Activated CD4-positive, alpha-beta T cell treated with anti-CD3 and anti-CD28 coated beads, Interleukin-2, amount 50 U/mL, for 48 hours (primary cell): ENCODE measurements at regions not wholly inside any gene's neighbourhood (a gene's known extent, or its start where the extent isn't known, plus 50 kb on each side); places are given as distances from the start of the nearest gene placed in this dataset.

Experiments used
- DNase-seq, 2 experiments: peaks; one replicate each; pipeline ENCODE4 v3.0.0-alpha.2; 2020

- no peak for DNase-seq
Observed at GRCh38 chr3:178146406-178146831, 389.8 kb upstream of the KCNMB2 start.

DNA sequence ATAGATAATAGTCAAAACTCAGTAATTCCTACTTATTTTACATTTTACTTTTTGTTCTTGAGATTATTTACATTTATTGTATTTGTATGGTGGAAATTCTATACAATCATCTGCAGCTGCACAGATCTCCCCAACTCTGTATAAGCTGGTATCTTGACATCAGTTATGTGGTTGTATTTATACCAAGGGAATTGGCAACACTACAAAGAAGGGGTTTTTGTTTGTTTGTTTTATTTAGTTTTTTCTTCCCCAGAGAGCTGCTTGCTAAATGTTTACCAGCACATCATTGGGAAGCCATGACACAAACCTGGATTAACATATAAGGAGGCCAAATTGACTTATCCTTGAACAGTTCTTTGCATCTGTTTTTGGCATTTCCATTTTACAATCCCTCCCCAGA lies 389.2 kb upstream of the KCNMB2 start:
- no peak for DNase-seq

DNA sequence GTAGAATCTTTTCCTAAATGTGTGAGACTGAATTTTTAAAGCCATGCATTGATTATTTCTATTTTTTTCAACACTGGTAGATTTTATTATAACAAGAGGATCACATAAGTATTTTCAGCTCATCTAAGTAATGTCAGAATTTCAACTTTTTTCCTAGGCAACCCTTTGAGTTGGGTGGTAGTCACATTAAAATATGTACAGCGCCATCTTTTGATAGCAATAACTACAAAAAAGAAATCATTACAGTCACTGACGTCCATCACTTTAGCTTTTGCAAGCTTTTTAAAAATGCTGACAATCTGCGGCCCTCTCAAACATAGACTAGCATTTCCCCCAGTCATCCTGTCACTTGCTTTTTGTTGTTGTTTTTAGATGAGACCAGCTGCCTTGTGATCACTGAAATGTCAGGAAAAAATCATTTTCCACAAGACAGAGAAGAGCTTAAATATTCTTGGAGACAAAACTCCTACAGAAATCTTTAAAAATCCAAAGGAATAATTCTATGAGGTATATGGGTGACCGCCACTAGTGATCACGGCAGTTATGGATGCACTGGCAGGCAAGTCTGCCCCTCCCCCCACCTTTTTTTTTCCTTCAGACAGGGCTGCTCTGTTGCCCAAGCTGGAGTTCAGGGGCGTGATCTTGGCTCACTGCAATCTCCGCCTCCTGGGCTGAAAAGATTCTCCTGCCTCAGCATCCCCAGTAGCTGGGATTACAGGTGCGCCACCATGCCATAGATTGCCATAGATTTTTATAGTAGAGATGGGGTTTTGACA lies 384.0 kb upstream of the KCNMB2 start:
- no peak for DNase-seq

GRCh38 chr3:178152988-178153387 lies 383.2 kb upstream of the KCNMB2 start:
- no peak for DNase-seq

- DNase-seq = no peak
Observed at GRCh38 chr3:178155521-178155920, 380.7 kb upstream of the KCNMB2 start.

- no peak for DNase-seq
Observed at GRCh38 chr3:178156301-178156700, 379.9 kb upstream of the KCNMB2 start.

DNA sequence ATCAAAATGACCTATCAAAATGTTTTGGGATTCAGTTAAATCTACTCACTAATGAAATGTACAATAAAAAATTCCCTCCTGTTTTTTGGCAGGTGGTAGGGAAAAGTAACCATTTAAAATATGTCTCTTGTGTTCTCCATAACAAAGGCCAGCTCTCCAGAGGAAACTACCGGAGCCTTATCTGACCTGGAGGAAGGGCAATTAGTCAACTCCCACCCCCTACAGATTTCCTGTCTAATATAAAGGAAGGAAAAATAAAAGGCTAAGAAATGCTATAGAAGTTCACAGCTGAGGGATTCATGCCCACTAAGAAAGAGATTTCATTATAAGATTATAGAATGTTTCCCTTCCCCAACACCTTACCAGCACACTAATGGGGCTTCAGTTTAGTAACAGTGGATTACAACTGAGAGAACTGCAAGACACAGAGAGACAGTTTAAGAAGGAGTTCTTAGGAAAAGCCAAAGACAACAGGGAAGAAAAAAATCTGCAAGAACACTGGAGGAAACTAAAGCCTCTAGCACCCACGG lies 376.5 kb upstream of the KCNMB2 start:
- no peak for DNase-seq

GRCh38 chr3:178169421-178169820 lies 366.8 kb upstream of the KCNMB2 start:
- no peak for DNase-seq

GRCh38 chr3:178170698-178171535 lies 365.3 kb upstream of the KCNMB2 start:
- DNase-seq = no peak

GRCh38 chr3:178172121-178172520 lies 364.1 kb upstream of the KCNMB2 start:
- DNase-seq = no peak

GRCh38 chr3:178174201-178174915 lies 361.9 kb upstream of the KCNMB2 start:
- no peak for DNase-seq

DNA sequence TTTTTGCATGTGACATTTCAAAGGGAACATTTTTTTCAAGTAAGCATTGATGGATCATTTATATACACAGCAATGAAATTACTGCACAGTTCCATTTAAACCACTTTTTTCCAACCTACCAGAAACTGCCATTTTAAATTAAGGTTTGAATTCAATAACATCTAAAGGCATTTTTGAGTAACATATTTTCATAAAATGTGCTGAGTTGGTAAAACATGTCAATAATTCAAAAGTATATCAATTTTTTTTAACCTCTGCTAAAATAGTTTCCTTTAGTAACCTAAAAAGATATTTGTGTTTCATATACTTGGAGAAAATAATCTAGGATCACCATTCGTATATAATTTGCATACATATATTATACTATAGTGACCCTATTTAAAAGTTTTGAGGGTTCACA lies 355.1 kb upstream of the KCNMB2 start:
- DNase-seq = no peak

- no peak for DNase-seq
Observed at GRCh38 chr3:178181784-178182183, 354.5 kb upstream of the KCNMB2 start.

- DNase-seq = no peak
Observed at GRCh38 chr3:178182337-178182779, 353.9 kb upstream of the KCNMB2 start.

- DNase-seq = no peak
Observed at GRCh38 chr3:178184833-178185232, 351.4 kb upstream of the KCNMB2 start.

DNA sequence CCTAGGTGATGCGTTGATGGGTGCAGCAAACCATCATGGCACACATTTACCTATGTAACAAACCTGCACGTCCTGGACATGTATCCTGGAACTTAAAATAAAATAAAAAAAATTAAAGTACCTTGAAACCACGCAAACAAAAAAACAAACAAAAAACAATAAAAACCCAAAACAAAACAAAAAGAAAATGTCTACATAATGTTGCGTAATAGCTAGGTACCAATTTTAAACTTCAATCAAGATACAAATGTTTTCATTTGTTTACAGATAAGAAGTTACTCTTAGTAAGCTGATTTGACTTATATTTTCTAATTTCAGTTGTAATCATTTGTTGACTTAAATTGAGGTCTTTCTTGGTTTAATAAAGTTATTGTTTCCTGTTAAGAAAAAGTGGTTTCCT lies 349.6 kb upstream of the KCNMB2 start:
- DNase-seq = no peak

GRCh38 chr3:178189854-178190253 lies 346.4 kb upstream of the KCNMB2 start:
- no peak for DNase-seq

GRCh38 chr3:178193846-178194245 lies 342.4 kb upstream of the KCNMB2 start:
- DNase-seq = no peak

- no peak for DNase-seq
Observed at GRCh38 chr3:178194539-178194938, 341.7 kb upstream of the KCNMB2 start.

- no peak for DNase-seq
Observed at GRCh38 chr3:178195824-178196223, 340.4 kb upstream of the KCNMB2 start.

DNA sequence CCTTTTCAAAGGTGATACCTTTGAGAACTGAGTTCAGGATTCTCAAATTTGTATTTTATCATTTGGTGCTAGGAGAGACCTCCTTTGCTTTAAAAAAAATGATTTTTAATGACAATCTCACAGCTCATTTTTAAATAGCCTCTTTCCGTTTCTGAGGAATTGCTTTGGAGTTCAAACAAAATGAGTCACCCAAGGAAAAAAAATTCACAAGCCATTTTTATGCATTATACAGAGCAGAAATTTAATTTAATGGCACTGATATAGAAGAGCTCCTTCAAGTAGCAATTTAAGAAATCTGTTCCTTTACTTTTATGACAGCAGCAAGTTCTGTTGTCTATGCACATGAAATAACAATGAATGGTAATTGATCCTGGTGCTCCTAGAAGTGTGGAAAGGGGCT lies 337.9 kb upstream of the KCNMB2 start:
- DNase-seq = no peak

DNA sequence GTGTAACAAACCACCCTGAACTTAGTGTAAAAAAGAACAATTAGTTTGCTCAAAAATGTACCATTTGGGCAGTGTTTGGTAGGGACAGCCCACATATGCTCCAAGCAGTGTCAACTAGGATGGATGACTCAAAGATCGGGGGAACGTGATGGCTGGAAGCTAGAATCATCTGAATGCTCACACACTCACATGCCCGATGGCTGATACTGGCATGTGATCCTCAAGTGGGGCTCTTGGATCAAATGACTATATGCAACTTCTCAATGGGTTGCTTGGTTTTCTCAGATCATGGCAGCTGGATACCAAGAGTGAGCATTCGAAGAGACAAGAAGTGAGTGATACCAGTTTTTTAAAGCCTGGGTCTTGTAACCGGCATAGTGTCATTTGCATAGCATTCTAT lies 335.9 kb upstream of the KCNMB2 start:
- no peak for DNase-seq

DNA sequence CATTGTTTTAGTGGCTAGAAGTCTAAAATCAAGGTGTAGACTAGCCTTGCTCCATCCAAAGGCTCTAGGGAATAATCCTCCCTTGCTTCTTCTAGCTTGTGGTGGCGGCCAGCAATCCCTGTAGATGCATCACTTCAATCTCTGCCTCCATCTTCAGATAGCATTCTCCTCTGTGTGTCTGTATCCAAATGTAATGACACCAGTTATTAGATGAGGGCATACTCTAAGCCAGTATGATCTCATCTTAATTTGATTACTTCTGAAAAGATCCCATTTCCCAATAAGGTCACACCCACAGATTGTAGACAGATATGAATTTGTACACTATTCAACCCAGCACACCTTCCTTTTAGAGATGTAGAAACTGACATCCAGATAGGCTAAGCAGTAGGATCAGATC lies 334.5 kb upstream of the KCNMB2 start:
- DNase-seq = no peak
